GM12878 (cell line): ENCODE measurements at regions not wholly inside any gene's neighbourhood (a gene's known extent, or its start where the extent isn't known, plus 50 kb on each side); places are given as distances from the start of the nearest gene placed in this dataset.

Experiments used
- ATAC-seq: fragments of 200-7000 bp; cut with Tn5 transposase; 3 replicates; pipeline ENCODE4 v1.9.1; 2020; ENCODE audit warnings: mild to moderate bottlenecking, moderate library complexity
- BruUV-seq: library from RNA; stranded (reverse); fragments of 400-500 nt; replicated peaks from 2 replicates; lab custom pipeline; 2021; lab: Mats Ljungman, UMichigan
- CTCF ChIA-PET: fragments of 300-600 bp; sonication (Branson Sonifier 250); formaldehyde crosslinking; extraction: SDS; loops from one replicate; lab custom pipeline; 2021; ENCODE audit warnings: inconsistent platforms; lab: Yijun Ruan, JAX
- POLR2A ChIA-PET: fragments of 350-600 bp; formaldehyde crosslinking; extraction: SDS; loops from one replicate; lab custom pipeline; 2021; ENCODE audit warnings: inconsistent platforms; lab: Charles Lee
- RAD21 ChIA-PET: fragments of 300-600 bp; sonication (Branson Sonifier 250); formaldehyde crosslinking; loops from one replicate; lab custom pipeline; 2023; ENCODE audit warnings: antibody characterized with exemption; ENCODE audit not compliant: unreplicated experiment; lab: Charles Lee
- SMC1A ChIA-PET: fragments of 300-600 bp; sonication (Branson Sonifier 250); formaldehyde crosslinking; loops from one replicate; lab custom pipeline; 2023; ENCODE audit not compliant: unreplicated experiment, uncharacterized antibody; lab: Charles Lee
- DNase-seq: peaks from one replicate; pipeline ENCODE4 v3.0.0-alpha.2; 2011; ENCODE audit warnings: low read depth, low spot score
- FAIRE-seq: peaks from 3 replicates; lab custom pipeline; 2011; peaks lifted over from hg19 to GRCh38; lab: Jason Lieb, UNC
- H2AFZ ChIP-seq: 2 replicates; pipeline ENCODE4 v1.6.0; 2011; ENCODE audit warnings: low read depth, low read length, control low read depth; ENCODE audit not compliant: control insufficient read depth
- H3K27ac ChIP-seq: 2 replicates; pipeline ENCODE4 v1.5.1; 2011; ENCODE audit warnings: control low read depth; ENCODE audit not compliant: control insufficient read depth, insufficient read depth
- H3K27me3 ChIP-seq, 2 experiments: replicated peaks in 1 of 2; 2 replicates each; pipeline versions ENCODE4 v1.6.0 to v1.6.1; 2011; ENCODE audit warnings: low read length in 1 of 2; ENCODE audit not compliant: control insufficient read depth in 2 of 2, insufficient read depth in 2 of 2
- H3K36me3 ChIP-seq, 2 experiments: 2 replicates each; pipeline ENCODE4 v1.5.1; 2011; ENCODE audit warnings: low read length in 1 of 2; ENCODE audit not compliant: control insufficient read depth in 2 of 2, insufficient read depth in 2 of 2
- H3K4me1 ChIP-seq: 2 replicates; pipeline ENCODE4 v1.6.1; 2011; ENCODE audit warnings: mild to moderate bottlenecking, low read length, moderate library complexity, mixed read lengths; ENCODE audit not compliant: control insufficient read depth, insufficient read depth
- H3K4me2 ChIP-seq: 2 replicates; pipeline ENCODE4 v1.6.0; 2011; ENCODE audit warnings: control low read depth; ENCODE audit not compliant: control insufficient read depth, insufficient read depth
- H3K4me3 ChIP-seq: fragments of 200-600 bp; sonication (generic); 2 replicates; pipeline ENCODE4 v1.5.1; 2016
- H3K79me2 ChIP-seq: 2 replicates; pipeline ENCODE4 v1.6.0; 2011; ENCODE audit warnings: low read length; ENCODE audit not compliant: control insufficient read depth, insufficient read depth
- H3K9ac ChIP-seq: 2 replicates; pipeline ENCODE4 v1.8.0; 2011; ENCODE audit warnings: low read length, control low read depth, mixed read lengths; ENCODE audit not compliant: control insufficient read depth, insufficient read depth
- H3K9me3 ChIP-seq: replicated peaks from 3 replicates; pipeline ENCODE4 v1.5.1; 2011; ENCODE audit warnings: mild to moderate bottlenecking, low read length; ENCODE audit not compliant: control insufficient read depth, insufficient read depth
- H4K20me1 ChIP-seq: 2 replicates; pipeline ENCODE4 v1.6.0; 2011; ENCODE audit not compliant: control insufficient read depth, insufficient read depth
- BCL11A ChIP-seq: IDR thresholded peaks from 2 replicates; pipeline ENCODE4 v1.6.1; 2011; ENCODE audit warnings: low read depth, low read length
- FOXK2 ChIP-seq: fragments of 450-650 bp; IDR thresholded peaks from 2 replicates; pipeline ENCODE4 v1.6.1; 2017; ENCODE audit warnings: mild to moderate bottlenecking, moderate library complexity
- JUND ChIP-seq: IDR thresholded peaks from 2 replicates; pipeline ENCODE4 v1.6.1; 2012; ENCODE audit warnings: low read depth, mild to moderate bottlenecking, low read length, improper control_type of control experiment, moderate library complexity
- MTA2 ChIP-seq: fragments of 450-650 bp; IDR thresholded peaks from 2 replicates; pipeline ENCODE4 v1.6.1; 2016; ENCODE audit warnings: low read depth, mild to moderate bottlenecking, moderate library complexity
- RCOR1 ChIP-seq: conservative IDR thresholded peaks from 2 replicates; pipeline ENCODE4 v1.6.1; 2012; ENCODE audit warnings: low read depth, low read length, improper control_type of control experiment
- ZBTB11 ChIP-seq: fragments of 450-650 bp; formaldehyde crosslinking; IDR thresholded peaks from 2 replicates; pipeline ENCODE4 v1.5.0; 2022; ENCODE audit warnings: mild to moderate bottlenecking, missing genetic modification characterization
- ZNF384 ChIP-seq: IDR thresholded peaks from 2 replicates; pipeline ENCODE4 v1.6.1; 2012; ENCODE audit warnings: low read depth, mild to moderate bottlenecking, low read length, improper control_type of control experiment, borderline replicate concordance
- WGBS: methylation state at CpG from one replicate; pipeline ENCODE4 v1.1.6; 2016; ENCODE audit warnings: low lambda C conversion rate; ENCODE audit not compliant: insufficient replicate concordance, insufficient coverage; ENCODE audit errors: missing lambda C conversion rate; 5-methylcytosine and 5-hydroxymethylcytosine counted together
- in situ Hi-C: fragments of 300-500 bp; cut with MboI; formaldehyde crosslinking; loops from 9 replicates; pipeline ENCODE4 v1.14.3; 2018; ENCODE audit warnings: mixed read lengths
- intact Hi-C: fragments of 100-400 bp; cut with micrococcal nuclease; formaldehyde crosslinking; loops from one replicate; pipeline ENCODE4 v1.14.2; 2022; ENCODE audit not compliant: unreplicated experiment
- TF ChIP-seq, protein P1 (sequence below): fragments of 450-650 bp; IDR thresholded peaks from 2 replicates; pipeline ENCODE4 v1.6.1; 2017; ENCODE audit warnings: mild to moderate bottlenecking, moderate library complexity
- TF ChIP-seq, protein P2 (sequence below): fragments of 450-650 bp; IDR thresholded peaks from 2 replicates; pipeline ENCODE4 v1.6.1; 2016; ENCODE audit warnings: mild to moderate bottlenecking
- TF ChIP-seq, protein P3 (sequence below): fragments of 450-650 bp; IDR thresholded peaks from 2 replicates; pipeline ENCODE4 v1.6.1; 2017; ENCODE audit warnings: mild to moderate bottlenecking, moderate library complexity

- Histone ChIP-seq H3K79me2 (no peaks in the 10 kb centered on the region), H2AFZ (no peak overlapping the region), H3K4me2 (no peak overlapping the region), H3K9ac (no peak overlapping the region), H3K9me3 (no peaks in the 10 kb centered on the region), H4K20me1 (no peaks in the 10 kb centered on the region), H3K27me3 (peaks cover 0 to 6% of the 10 kb centered on the region in 2 experiments; a peak in 2 of 4 replicates), H3K36me3 (no peaks in the 10 kb centered on the region), H3K4me1 (no peaks in the 10 kb centered on the region), H3K27ac (no peak overlapping the region), H3K4me3 (no peak overlapping the region)
- ATAC-seq (no peak), FAIRE-seq (no peak), DNase-seq (no peak)
- in situ Hi-C loops: no loop called here
- ChIA-PET CTCF (no interaction called here), SMC1A (no interaction called here), RAD21 (interaction anchor here (0.7 kb wide), 1 partner anchor 620 kb away, joined by 4 read pairs; no protein-coding TSS in a partner anchor), POLR2A (no interaction called here)
- no TSS peak for BruUV-seq
- intact Hi-C loops: no loop called here
- 54% methylated on average over 16 of the region's 17 CpGs for WGBS
- TF ChIP-seq FOXK2: no peak
- TF ChIP-seq, protein P1, sequence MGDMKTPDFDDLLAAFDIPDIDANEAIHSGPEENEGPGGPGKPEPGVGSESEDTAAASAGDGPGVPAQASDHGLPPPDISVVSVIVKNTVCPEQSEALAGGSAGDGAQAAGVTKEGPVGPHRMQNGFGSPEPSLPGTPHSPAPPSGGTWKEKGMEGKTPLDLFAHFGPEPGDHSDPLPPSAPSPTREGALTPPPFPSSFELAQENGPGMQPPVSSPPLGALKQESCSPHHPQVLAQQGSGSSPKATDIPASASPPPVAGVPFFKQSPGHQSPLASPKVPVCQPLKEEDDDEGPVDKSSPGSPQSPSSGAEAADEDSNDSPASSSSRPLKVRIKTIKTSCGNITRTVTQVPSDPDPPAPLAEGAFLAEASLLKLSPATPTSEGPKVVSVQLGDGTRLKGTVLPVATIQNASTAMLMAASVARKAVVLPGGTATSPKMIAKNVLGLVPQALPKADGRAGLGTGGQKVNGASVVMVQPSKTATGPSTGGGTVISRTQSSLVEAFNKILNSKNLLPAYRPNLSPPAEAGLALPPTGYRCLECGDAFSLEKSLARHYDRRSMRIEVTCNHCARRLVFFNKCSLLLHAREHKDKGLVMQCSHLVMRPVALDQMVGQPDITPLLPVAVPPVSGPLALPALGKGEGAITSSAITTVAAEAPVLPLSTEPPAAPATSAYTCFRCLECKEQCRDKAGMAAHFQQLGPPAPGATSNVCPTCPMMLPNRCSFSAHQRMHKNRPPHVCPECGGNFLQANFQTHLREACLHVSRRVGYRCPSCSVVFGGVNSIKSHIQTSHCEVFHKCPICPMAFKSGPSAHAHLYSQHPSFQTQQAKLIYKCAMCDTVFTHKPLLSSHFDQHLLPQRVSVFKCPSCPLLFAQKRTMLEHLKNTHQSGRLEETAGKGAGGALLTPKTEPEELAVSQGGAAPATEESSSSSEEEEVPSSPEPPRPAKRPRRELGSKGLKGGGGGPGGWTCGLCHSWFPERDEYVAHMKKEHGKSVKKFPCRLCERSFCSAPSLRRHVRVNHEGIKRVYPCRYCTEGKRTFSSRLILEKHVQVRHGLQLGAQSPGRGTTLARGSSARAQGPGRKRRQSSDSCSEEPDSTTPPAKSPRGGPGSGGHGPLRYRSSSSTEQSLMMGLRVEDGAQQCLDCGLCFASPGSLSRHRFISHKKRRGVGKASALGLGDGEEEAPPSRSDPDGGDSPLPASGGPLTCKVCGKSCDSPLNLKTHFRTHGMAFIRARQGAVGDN: no peak
- no peak for TF ChIP-seq MTA2
- TF ChIP-seq, protein P2, sequence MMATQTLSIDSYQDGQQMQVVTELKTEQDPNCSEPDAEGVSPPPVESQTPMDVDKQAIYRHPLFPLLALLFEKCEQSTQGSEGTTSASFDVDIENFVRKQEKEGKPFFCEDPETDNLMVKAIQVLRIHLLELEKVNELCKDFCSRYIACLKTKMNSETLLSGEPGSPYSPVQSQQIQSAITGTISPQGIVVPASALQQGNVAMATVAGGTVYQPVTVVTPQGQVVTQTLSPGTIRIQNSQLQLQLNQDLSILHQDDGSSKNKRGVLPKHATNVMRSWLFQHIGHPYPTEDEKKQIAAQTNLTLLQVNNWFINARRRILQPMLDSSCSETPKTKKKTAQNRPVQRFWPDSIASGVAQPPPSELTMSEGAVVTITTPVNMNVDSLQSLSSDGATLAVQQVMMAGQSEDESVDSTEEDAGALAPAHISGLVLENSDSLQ: no peak
- TF ChIP-seq, protein P3, sequence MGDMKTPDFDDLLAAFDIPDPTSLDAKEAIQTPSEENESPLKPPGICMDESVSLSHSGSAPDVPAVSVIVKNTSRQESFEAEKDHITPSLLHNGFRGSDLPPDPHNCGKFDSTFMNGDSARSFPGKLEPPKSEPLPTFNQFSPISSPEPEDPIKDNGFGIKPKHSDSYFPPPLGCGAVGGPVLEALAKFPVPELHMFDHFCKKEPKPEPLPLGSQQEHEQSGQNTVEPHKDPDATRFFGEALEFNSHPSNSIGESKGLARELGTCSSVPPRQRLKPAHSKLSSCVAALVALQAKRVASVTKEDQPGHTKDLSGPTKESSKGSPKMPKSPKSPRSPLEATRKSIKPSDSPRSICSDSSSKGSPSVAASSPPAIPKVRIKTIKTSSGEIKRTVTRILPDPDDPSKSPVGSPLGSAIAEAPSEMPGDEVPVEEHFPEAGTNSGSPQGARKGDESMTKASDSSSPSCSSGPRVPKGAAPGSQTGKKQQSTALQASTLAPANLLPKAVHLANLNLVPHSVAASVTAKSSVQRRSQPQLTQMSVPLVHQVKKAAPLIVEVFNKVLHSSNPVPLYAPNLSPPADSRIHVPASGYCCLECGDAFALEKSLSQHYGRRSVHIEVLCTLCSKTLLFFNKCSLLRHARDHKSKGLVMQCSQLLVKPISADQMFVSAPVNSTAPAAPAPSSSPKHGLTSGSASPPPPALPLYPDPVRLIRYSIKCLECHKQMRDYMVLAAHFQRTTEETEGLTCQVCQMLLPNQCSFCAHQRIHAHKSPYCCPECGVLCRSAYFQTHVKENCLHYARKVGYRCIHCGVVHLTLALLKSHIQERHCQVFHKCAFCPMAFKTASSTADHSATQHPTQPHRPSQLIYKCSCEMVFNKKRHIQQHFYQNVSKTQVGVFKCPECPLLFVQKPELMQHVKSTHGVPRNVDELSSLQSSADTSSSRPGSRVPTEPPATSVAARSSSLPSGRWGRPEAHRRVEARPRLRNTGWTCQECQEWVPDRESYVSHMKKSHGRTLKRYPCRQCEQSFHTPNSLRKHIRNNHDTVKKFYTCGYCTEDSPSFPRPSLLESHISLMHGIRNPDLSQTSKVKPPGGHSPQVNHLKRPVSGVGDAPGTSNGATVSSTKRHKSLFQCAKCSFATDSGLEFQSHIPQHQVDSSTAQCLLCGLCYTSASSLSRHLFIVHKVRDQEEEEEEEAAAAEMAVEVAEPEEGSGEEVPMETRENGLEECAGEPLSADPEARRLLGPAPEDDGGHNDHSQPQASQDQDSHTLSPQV: no peak
- no peak for TF ChIP-seq ZNF384
- no peak for TF ChIP-seq ZBTB11
- TF ChIP-seq RCOR1: no peak
- no peak for TF ChIP-seq JUND
- no peak for TF ChIP-seq BCL11A
Measured at GRCh38 chr15:77738441-77739302, 106.0 kb upstream of the LINGO1 start.
